GM12892 (cell line): ENCODE measurements at regions not wholly inside any gene's neighbourhood (a gene's known extent, or its start where the extent isn't known, plus 50 kb on each side); places are given as distances from the start of the nearest gene placed in this dataset.

ENCODE experiments used
- DNase-seq: peaks from one replicate; pipeline ENCODE4 v3.0.0; 2011; ENCODE audit not compliant: insufficient read length
- FAIRE-seq: peaks from 2 replicates; lab custom pipeline; 2011; peaks lifted over from hg19 to GRCh38; lab: Jason Lieb, UNC
- POLR2A ChIP-seq: IDR thresholded peaks from 2 replicates; pipeline ENCODE4 v1.6.1; 2011; ENCODE audit warnings: low read depth, low read length, control low read depth
- POLR2AphosphoS5 ChIP-seq: IDR thresholded peaks from 2 replicates; pipeline ENCODE4 v1.6.1; 2011; ENCODE audit warnings: low read depth, low read length, control low read depth
- TAF1 ChIP-seq: IDR thresholded peaks from 2 replicates; pipeline ENCODE4 v1.6.1; 2011; ENCODE audit warnings: low read depth, mild to moderate bottlenecking, control low read depth, low read length, borderline replicate concordance

- FAIRE-seq (no peak), DNase-seq (no peak)
- TF ChIP-seq POLR2AphosphoS5 (no peak), POLR2A (no peak), TAF1 (no peak)
Measured at GRCh38 chr20:10927011-10927583, 253.3 kb upstream of the JAG1 start.

GRCh38 chr20:10927936-10928840 lies 254.4 kb upstream of the JAG1 start:
- DNase-seq (no peak), FAIRE-seq (no peak)
- TF ChIP-seq TAF1 (no peak), POLR2AphosphoS5 (no peak), POLR2A (no peak)

DNA sequence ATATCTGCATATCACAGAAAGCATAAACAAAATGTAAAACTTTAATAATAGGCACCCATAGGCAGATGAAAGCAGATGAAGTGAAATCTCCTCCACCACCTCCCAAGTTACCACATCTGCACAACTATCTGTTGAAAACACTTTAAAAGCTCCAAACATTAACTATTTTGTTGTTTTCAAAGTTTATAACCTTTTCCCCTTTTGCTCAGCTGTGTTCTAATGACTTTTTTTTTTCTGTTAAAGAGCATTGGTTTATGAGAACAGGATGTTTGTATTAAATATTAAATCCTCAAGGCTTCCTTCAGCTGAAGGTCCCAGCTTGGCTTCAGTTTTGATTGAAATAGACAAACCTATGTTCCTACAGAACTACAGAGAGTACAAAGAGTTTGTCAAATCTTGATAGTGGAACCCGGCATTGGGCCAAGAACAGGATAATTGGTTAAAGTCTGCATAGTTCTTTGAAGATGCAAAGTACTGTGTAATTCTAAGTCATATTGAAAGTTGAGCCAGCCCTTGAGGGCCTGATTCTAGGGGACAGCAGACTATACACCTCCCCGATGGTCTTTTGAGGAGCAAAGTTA lies 255.1 kb upstream of the JAG1 start:
- TF ChIP-seq TAF1: no peak
- TF ChIP-seq POLR2AphosphoS5: no peak
- no peak for TF ChIP-seq POLR2A
- FAIRE-seq (no peak), DNase-seq (no peak)

- DNase-seq: no peak
- TF ChIP-seq POLR2AphosphoS5: no peak
- TF ChIP-seq POLR2A: no peak
- TF ChIP-seq TAF1: no peak
- FAIRE-seq: no peak
Measured at GRCh38 chr20:10935658-10936402, 262.0 kb upstream of the JAG1 start.

- FAIRE-seq: no peak
- DNase-seq: no peak
- no peak for TF ChIP-seq POLR2AphosphoS5
- TF ChIP-seq POLR2A: no peak
- no peak for TF ChIP-seq TAF1
Measured at GRCh38 chr20:10936786-10937185, 263.0 kb upstream of the JAG1 start.

- TF ChIP-seq POLR2AphosphoS5 (no peak), TAF1 (no peak), POLR2A (no peak)
- no peak for FAIRE-seq
- DNase-seq: no peak
Measured at GRCh38 chr20:10939331-10939941, 265.6 kb upstream of the JAG1 start.

GRCh38 chr20:10940941-10941340 lies 267.1 kb upstream of the JAG1 start:
- TF ChIP-seq POLR2AphosphoS5 (no peak), POLR2A (no peak), TAF1 (no peak)
- DNase-seq (peak; percentile 1), FAIRE-seq (peak; percentile 80)

- FAIRE-seq: no peak
- DNase-seq: no peak
- TF ChIP-seq TAF1 (no peak), POLR2AphosphoS5 (no peak), POLR2A (no peak)
Measured at GRCh38 chr20:10943686-10944265, 270.0 kb upstream of the JAG1 start.

GRCh38 chr20:10946124-10946880 lies 272.5 kb upstream of the JAG1 start:
- no peak for DNase-seq
- TF ChIP-seq TAF1: no peak
- no peak for TF ChIP-seq POLR2AphosphoS5
- TF ChIP-seq POLR2A: no peak
- FAIRE-seq: no peak

GRCh38 chr20:10947726-10948125 lies 273.9 kb upstream of the JAG1 start:
- no peak for TF ChIP-seq POLR2AphosphoS5
- no peak for TF ChIP-seq TAF1
- TF ChIP-seq POLR2A: no peak
- FAIRE-seq: no peak
- no peak for DNase-seq
